ENCODE measurements at regions not wholly inside any gene's neighbourhood (a gene's known extent, or its start where the extent isn't known, plus 50 kb on each side); places are given as distances from the start of the nearest gene placed in this dataset.

GRCh38 chr3:56855856-56856512 lies 54.2 kb upstream of the ARHGEF3 start:
- no peak for DNase-seq (ENCODE audit: low read depth)
- TF ChIP-seq CTCF (IDR thresholded peaks at IDR 0.05; ENCODE audit: insufficient read depth, low read depth, low read length) = peak; percentile 83
- no peak overlapping the region for H3K4me3 ChIP-seq (ENCODE audit: low read depth, low read length)

GRCh38 chr3:56854856-56855611 lies 53.3 kb upstream of the ARHGEF3 start:
- TF ChIP-seq CTCF (IDR thresholded peaks at IDR 0.05; ENCODE audit: insufficient read depth, low read depth, low read length) = no peak
- H3K4me3 ChIP-seq (ENCODE audit: low read depth, low read length) = no peak overlapping the region
- no peak for DNase-seq (ENCODE audit: low read depth)

- no peak for TF ChIP-seq CTCF (IDR thresholded peaks at IDR 0.05; ENCODE audit: insufficient read depth, low read depth, low read length)
- DNase-seq (ENCODE audit: low read depth) = peak; percentile 51
- H3K4me3 ChIP-seq (ENCODE audit: low read depth, low read length) = no peak overlapping the region
Measured at GRCh38 chr3:56851966-56852884, 50.5 kb upstream of the ARHGEF3 start.
